ENCODE measurements at regions not wholly inside any gene's neighbourhood (a gene's known extent, or its start where the extent isn't known, plus 50 kb on each side); places are given as distances from the start of the nearest gene placed in this dataset.

DNA sequence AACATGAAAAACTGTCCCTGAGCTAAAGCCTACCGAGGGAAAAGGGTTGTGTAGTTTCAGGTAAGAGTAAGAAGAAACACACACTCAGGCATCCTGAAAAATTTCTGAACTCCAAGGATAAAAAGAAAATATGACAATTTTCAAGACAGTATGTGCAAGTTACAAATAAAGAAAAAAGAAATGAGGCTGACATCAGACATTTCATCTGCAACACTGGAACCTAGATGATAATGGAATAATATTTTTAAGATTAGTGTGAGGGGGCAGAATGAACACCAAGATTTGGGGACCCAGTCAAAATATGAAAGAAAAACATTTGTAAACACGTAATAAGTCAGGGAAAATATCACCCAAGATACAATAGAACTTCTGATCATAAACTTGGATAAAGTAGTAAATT lies 135.9 kb upstream of the PSMD7 start:
- TF ChIP-seq, protein P1, sequence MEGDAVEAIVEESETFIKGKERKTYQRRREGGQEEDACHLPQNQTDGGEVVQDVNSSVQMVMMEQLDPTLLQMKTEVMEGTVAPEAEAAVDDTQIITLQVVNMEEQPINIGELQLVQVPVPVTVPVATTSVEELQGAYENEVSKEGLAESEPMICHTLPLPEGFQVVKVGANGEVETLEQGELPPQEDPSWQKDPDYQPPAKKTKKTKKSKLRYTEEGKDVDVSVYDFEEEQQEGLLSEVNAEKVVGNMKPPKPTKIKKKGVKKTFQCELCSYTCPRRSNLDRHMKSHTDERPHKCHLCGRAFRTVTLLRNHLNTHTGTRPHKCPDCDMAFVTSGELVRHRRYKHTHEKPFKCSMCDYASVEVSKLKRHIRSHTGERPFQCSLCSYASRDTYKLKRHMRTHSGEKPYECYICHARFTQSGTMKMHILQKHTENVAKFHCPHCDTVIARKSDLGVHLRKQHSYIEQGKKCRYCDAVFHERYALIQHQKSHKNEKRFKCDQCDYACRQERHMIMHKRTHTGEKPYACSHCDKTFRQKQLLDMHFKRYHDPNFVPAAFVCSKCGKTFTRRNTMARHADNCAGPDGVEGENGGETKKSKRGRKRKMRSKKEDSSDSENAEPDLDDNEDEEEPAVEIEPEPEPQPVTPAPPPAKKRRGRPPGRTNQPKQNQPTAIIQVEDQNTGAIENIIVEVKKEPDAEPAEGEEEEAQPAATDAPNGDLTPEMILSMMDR (IDR thresholded peaks at IDR 0.05) = no peak
- no peak for TF ChIP-seq POLR2AphosphoS5 (IDR thresholded peaks at IDR 0.05; ENCODE audit: low read depth, low read length)
- no peak for TF ChIP-seq TCF7L2 (IDR thresholded peaks at IDR 0.05; ENCODE audit: low read depth, low read length)
- TF ChIP-seq, protein P2, sequence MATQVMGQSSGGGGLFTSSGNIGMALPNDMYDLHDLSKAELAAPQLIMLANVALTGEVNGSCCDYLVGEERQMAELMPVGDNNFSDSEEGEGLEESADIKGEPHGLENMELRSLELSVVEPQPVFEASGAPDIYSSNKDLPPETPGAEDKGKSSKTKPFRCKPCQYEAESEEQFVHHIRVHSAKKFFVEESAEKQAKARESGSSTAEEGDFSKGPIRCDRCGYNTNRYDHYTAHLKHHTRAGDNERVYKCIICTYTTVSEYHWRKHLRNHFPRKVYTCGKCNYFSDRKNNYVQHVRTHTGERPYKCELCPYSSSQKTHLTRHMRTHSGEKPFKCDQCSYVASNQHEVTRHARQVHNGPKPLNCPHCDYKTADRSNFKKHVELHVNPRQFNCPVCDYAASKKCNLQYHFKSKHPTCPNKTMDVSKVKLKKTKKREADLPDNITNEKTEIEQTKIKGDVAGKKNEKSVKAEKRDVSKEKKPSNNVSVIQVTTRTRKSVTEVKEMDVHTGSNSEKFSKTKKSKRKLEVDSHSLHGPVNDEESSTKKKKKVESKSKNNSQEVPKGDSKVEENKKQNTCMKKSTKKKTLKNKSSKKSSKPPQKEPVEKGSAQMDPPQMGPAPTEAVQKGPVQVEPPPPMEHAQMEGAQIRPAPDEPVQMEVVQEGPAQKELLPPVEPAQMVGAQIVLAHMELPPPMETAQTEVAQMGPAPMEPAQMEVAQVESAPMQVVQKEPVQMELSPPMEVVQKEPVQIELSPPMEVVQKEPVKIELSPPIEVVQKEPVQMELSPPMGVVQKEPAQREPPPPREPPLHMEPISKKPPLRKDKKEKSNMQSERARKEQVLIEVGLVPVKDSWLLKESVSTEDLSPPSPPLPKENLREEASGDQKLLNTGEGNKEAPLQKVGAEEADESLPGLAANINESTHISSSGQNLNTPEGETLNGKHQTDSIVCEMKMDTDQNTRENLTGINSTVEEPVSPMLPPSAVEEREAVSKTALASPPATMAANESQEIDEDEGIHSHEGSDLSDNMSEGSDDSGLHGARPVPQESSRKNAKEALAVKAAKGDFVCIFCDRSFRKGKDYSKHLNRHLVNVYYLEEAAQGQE (IDR thresholded peaks at IDR 0.05; ENCODE audit: insufficient read depth in 1 of 2, low read depth in 2 of 2, low read length in 1 of 2) = no peak
- no peak for TF ChIP-seq SIN3A (IDR thresholded peaks at IDR 0.05; ENCODE audit: borderline replicate concordance, insufficient read depth, low read depth, low read length)

GRCh38 chr16:74153773-74154172 lies 142.8 kb upstream of the PSMD7 start:
- Histone ChIP-seq H3K9me3 (ENCODE audit: control insufficient read depth, insufficient read depth, low read depth, low read length) (no peaks in the 10 kb centered on the region; the same call in 1 of the 2 replicates), H3K4me1 (ENCODE audit: control insufficient read depth, insufficient read depth, low read length) (no peaks in the 10 kb centered on the region), H3K27ac (ENCODE audit: low read length) (no peak overlapping the region), H3K36me3 (ENCODE audit: control insufficient read depth, insufficient read depth, low read length) (no peaks in the 10 kb centered on the region), H3K4me3 (ENCODE audit: low read depth in 2 of 2, low read length in 2 of 2) (no peak overlapping the region), H3K27me3 (ENCODE audit: control insufficient read depth, insufficient read depth, low read length) (no peaks in the 10 kb centered on the region)
- in situ Hi-C loops (cut with HindIII; ENCODE audit: low pct_unique_long_range_greater_than_20kb, low sequenced_read_pairs) (no loop called here), intact Hi-C loops (cut with micrococcal nuclease; ENCODE audit: unreplicated experiment) (no loop called here)
- TF ChIP-seq TCF7L2 (IDR thresholded peaks at IDR 0.05; ENCODE audit: low read depth, low read length) (no peak), POLR2AphosphoS5 (IDR thresholded peaks at IDR 0.05; ENCODE audit: low read depth, low read length) (no peak), SIN3A (IDR thresholded peaks at IDR 0.05; ENCODE audit: borderline replicate concordance, insufficient read depth, low read depth, low read length) (no peak)
- TF ChIP-seq, protein P1 (IDR thresholded peaks at IDR 0.05) = no peak
- TF ChIP-seq, protein P2 (IDR thresholded peaks at IDR 0.05; ENCODE audit: insufficient read depth in 1 of 2, low read depth in 2 of 2, low read length in 1 of 2) = no peak
- DNase-seq (ENCODE audit: low read depth, low spot score) (no peak), ATAC-seq (no peak)
- BruUV-seq (replicated peaks) = no TSS peak
- ChIA-PET CTCF (no interaction called here), POLR2A (no interaction called here)

More for the DNA sequence above, 135.9 kb upstream of the PSMD7 start:
- ChIA-PET POLR2A (no interaction called here), CTCF (no interaction called here)
- Histone ChIP-seq H3K4me1 (ENCODE audit: control insufficient read depth, insufficient read depth, low read length) (no peaks in the 10 kb centered on the region), H3K27ac (ENCODE audit: low read length) (no peak overlapping the region), H3K4me3 (ENCODE audit: low read depth in 2 of 2, low read length in 2 of 2) (no peak overlapping the region), H3K36me3 (ENCODE audit: control insufficient read depth, insufficient read depth, low read length) (no peaks in the 10 kb centered on the region), H3K27me3 (ENCODE audit: control insufficient read depth, insufficient read depth, low read length) (no peaks in the 10 kb centered on the region), H3K9me3 (ENCODE audit: control insufficient read depth, insufficient read depth, low read depth, low read length) (no peaks in the 10 kb centered on the region)
- ATAC-seq (no peak), DNase-seq (ENCODE audit: low read depth, low spot score) (no peak)
- intact Hi-C loops (cut with micrococcal nuclease; ENCODE audit: unreplicated experiment) = no loop called here
- no TSS peak for BruUV-seq (replicated peaks)
- in situ Hi-C loops (cut with HindIII; ENCODE audit: low pct_unique_long_range_greater_than_20kb, low sequenced_read_pairs) = no loop called here

Measured in Panc1 (cell line).